ENCODE measurements at regions not wholly inside any gene's neighbourhood (a gene's known extent, or its start where the extent isn't known, plus 50 kb on each side); places are given as distances from the start of the nearest gene placed in this dataset.
"Not testable (repeated sequence)": the region's sequence is repeated elsewhere in the genome, so short reads cannot be mapped to it uniquely, and the experiment has no call there.

- intact Hi-C loops (cut with micrococcal nuclease) = no loop called here
- POLR2A ChIA-PET = no interaction called here
- TF ChIP-seq, protein P1, sequence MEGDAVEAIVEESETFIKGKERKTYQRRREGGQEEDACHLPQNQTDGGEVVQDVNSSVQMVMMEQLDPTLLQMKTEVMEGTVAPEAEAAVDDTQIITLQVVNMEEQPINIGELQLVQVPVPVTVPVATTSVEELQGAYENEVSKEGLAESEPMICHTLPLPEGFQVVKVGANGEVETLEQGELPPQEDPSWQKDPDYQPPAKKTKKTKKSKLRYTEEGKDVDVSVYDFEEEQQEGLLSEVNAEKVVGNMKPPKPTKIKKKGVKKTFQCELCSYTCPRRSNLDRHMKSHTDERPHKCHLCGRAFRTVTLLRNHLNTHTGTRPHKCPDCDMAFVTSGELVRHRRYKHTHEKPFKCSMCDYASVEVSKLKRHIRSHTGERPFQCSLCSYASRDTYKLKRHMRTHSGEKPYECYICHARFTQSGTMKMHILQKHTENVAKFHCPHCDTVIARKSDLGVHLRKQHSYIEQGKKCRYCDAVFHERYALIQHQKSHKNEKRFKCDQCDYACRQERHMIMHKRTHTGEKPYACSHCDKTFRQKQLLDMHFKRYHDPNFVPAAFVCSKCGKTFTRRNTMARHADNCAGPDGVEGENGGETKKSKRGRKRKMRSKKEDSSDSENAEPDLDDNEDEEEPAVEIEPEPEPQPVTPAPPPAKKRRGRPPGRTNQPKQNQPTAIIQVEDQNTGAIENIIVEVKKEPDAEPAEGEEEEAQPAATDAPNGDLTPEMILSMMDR (IDR thresholded peaks at IDR 0.05) = no peak
- CTCF ChIA-PET = no interaction called here
- Mint-ChIP-seq H3K4me3 (no peak overlapping the region), H3K36me3 (ENCODE audit: low read depth) (no peaks in the 10 kb centered on the region), H3K9me3 (no peaks in the 10 kb centered on the region), H3K27me3 (peaks cover 11% of the 10 kb centered on the region), H3K4me1 (no peaks in the 10 kb centered on the region), H3K27ac (no peak overlapping the region)
- DNase-seq (no peak), ATAC-seq (ENCODE audit: low read depth) (no peak)
Observed at GRCh38 chr2:12624384-12624783, 92.4 kb upstream of the TRIB2 start.

GRCh38 chr2:12624905-12625598, 91.7 kb upstream of the TRIB2 start:
- no peak overlapping the region for H3K4me3 Mint-ChIP-seq
- ChIA-PET CTCF (interaction anchor here (0.6 to 1.0 kb wide), 2 partner anchors 205 to 796 kb away, joined by 3 read pairs; no protein-coding TSS in a partner anchor), POLR2A (no interaction called here)
- no peak overlapping the region for H3K27ac Mint-ChIP-seq
- DNase-seq (no peak), ATAC-seq (ENCODE audit: low read depth) (no peak)
- TF ChIP-seq, protein P1 (IDR thresholded peaks at IDR 0.05) = no peak
- intact Hi-C loops (cut with micrococcal nuclease) = no loop called here
- peaks cover 9% of the 10 kb centered on the region for H3K27me3 Mint-ChIP-seq
- no peaks in the 10 kb centered on the region for H3K4me1 Mint-ChIP-seq
- H3K9me3 Mint-ChIP-seq = no peaks in the 10 kb centered on the region
- H3K36me3 Mint-ChIP-seq (ENCODE audit: low read depth) = no peaks in the 10 kb centered on the region

- H3K4me3 Mint-ChIP-seq; DNase-seq; intact Hi-C loops (cut with micrococcal nuclease); CTCF ChIA-PET; H3K9me3 Mint-ChIP-seq; H3K4me1 Mint-ChIP-seq; ATAC-seq (ENCODE audit: low read depth); H3K36me3 Mint-ChIP-seq (ENCODE audit: low read depth); POLR2A ChIA-PET; H3K27ac Mint-ChIP-seq; H3K27me3 Mint-ChIP-seq: not testable (repeated sequence)
Observed at GRCh38 chr2:12628541-12628940, 88.2 kb upstream of the TRIB2 start.

GRCh38 chr2:12636837-12637581, 79.7 kb upstream of the TRIB2 start:
- Mint-ChIP-seq H3K9me3 (no peaks in the 10 kb centered on the region), H3K27me3 (peaks cover 2% of the 10 kb centered on the region), H3K36me3 (ENCODE audit: low read depth) (no peaks in the 10 kb centered on the region), H3K27ac (no peak overlapping the region), H3K4me1 (no peaks in the 10 kb centered on the region), H3K4me3 (no peak overlapping the region)
- intact Hi-C loops (cut with micrococcal nuclease) = no loop called here
- ChIA-PET CTCF (no interaction called here), POLR2A (no interaction called here)
- TF ChIP-seq, protein P1 (IDR thresholded peaks at IDR 0.05) = no peak
- no peak for ATAC-seq (ENCODE audit: low read depth)
- no peak for DNase-seq

DNA sequence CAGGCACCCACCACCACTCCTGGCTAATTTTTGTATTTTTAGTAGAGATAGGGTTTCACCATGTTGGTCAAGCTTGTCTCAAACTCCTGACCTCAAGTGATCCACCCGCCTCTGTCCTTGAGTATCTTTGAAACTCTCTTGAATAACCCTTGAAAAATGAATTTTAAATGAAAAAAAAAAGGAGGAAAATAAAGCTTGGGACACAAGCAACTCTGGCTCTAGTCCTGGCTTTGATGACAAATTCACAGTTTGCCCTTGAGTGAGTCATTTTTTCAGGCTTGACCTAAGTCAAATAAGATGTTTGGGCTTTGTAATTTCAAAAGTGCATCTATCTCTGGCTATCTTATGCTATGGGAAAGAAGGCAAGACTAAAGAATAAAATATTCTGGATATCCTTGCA, 79.0 kb upstream of the TRIB2 start:
- CTCF ChIA-PET = no interaction called here
- Mint-ChIP-seq H3K36me3 (ENCODE audit: low read depth) (no peaks in the 10 kb centered on the region), H3K27ac (no peak overlapping the region), H3K27me3 (no peaks in the 10 kb centered on the region), H3K4me1 (no peaks in the 10 kb centered on the region), H3K9me3 (no peaks in the 10 kb centered on the region), H3K4me3 (no peak overlapping the region)
- intact Hi-C loops (cut with micrococcal nuclease) = no loop called here
- DNase-seq (no peak), ATAC-seq (ENCODE audit: low read depth) (no peak)
- POLR2A ChIA-PET = no interaction called here
- TF ChIP-seq, protein P1 (IDR thresholded peaks at IDR 0.05) = no peak
